Gastroesophageal sphincter (tissue), 3 donors: ENCODE measurements at regions not wholly inside any gene's neighbourhood (a gene's known extent, or its start where the extent isn't known, plus 50 kb on each side); places are given as distances from the start of the nearest gene placed in this dataset.

ENCODE experiments used
- CTCF ChIP-seq, 4 experiments: fragments of 200-600 bp in 2 of 4; fragments of 450-650 bp in 2 of 4; sonication (generic) in 1 of 4; IDR thresholded peaks; one replicate each; pipeline ENCODE4 v1.5.1; 2017 to 2019; ENCODE audit warnings: antibody characterized with exemption in 4 of 4, mild to moderate bottlenecking in 2 of 4, moderate library complexity in 2 of 4
- EP300 ChIP-seq: sonication (generic); formaldehyde crosslinking; IDR thresholded peaks from one replicate; pipeline ENCODE4 v1.6.1; 2017; ENCODE audit warnings: antibody characterized with exemption, mild to moderate bottlenecking

DNA sequence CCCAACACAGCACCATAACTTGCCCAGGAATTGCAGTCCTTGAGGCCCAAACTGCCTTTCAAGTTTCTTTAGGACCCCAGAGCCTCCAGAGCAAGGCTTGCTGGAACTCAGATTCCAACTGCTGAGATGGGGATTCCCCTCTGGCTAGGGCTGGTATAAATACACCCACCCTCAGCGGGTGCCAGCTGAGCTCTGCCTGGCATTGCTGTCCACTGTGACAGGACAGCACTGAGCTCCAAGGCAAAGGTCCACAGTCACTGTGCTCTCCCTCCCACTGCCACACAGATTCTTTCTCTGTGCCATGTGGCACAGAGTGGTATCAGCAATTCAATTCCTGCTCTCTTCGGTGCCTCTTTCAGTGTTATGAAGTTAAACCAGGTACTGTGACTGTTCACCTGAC, 304.2 kb upstream of the LMCD1 start:
- TF ChIP-seq CTCF (IDR thresholded peaks at IDR 0.05): no peak
- TF ChIP-seq EP300: no peak
